NCI-H1105 (cell line): ENCODE measurements at regions not wholly inside any gene's neighbourhood (a gene's known extent, or its start where the extent isn't known, plus 50 kb on each side); places are given as distances from the start of the nearest gene placed in this dataset.
"Not testable (repeated sequence)": the region's sequence is repeated elsewhere in the genome, so short reads cannot be mapped to it uniquely, and the experiment has no call there.

Experiments used
- DNase-seq: peaks from one replicate; lab custom pipeline; 2025; lab: John Stamatoyannopoulos, UW

DNA sequence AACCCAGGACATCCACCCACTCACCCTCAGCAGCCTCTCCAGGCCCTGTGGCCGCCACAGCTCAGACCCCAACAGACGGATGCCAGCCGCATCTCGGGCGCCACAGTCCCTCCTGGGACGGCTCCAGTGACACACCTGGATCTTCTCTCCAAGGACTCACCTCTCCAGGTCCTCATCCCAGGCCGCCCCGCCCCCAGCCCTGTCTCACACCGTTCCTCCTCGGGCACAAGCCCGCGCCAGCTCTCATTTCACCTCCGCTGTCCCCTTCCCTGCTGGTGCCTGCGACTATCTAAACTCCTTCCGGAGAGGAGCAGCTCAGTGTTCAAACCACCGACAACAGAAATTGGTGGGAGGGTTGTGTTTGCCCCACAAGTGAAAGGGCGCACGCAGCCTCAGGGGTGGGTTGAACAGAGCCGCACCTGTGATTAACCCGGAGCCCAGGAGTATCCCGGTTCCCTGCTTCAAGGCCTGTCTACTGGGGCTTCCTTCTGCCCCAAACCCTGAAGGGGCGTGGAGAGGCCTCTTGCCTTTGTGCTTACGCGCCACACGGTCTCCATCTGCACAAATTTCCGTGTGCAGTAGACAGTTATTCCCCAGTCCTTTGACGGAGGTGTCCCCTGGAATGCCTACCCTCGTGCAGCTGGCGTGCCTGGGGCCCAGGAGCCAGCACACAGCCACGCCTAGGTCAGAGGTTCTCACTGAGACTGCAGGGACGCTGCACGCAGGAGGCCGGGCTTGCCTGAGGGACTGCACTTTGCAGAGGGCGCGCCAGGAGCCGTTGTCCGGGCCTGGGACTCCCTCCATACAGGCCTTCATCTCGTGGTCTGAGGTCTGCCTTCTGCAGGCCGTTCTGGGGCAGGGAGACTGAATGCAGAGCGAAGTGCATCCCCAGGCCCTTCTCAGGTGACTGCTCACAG, 232.7 kb downstream of the DLL1 start:
- no peak for DNase-seq

DNA sequence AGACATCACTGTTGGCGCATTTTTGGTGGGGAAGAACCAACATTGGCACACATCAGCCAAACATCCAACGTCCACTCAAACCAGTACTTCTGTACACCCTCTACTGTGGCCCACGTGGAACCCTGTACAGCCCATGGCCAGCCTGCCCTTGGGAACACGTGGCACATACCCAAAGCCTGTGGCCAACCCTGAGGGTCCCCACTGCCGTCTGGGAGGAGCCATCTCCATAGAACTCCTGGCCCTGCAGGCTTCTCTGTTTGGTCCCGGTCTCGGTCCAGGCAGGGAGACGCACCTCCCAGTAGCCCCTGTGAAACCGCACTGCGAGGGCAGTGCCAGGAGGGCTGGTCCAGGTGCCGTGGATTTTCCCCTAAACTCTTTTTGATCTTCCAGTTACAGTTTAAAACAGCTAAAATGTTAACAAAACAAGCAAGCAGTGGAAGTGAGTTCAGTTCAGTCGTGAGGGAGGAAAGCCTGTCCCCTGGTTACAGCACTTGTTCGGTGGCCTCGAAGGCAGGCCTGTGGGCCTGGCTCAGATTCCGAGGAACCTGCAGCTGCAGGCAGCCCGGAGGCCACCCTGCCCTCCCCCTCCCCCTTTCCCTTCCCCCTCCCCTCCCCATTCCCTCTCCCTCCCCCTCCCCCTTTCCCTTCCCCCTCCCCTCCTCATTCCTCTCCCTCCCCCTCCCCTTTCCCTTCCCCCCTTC, 233.7 kb downstream of the DLL1 start:
- no peak for DNase-seq

DNA sequence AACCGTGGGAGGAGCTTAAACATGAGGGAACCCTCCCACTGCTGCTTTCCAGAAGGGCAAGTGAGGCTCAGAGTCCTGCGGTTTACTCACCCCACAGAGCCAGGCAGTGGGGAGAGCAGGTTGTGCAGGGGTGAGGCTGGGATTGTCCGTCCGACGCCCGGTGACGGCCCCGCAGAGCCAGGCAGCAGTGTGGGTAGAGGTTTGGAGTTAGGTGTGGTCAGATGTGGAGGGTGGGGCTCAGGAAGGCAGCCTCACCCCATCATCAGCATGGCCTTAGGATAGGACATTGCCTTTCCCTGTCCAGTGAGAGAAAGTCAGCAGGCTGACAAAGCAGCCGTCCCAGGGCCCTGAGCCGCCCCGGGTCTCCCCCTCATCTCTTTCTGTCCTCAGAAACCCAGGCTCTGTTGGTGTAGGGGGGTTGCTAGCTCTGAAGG, 234.6 kb downstream of the DLL1 start:
- DNase-seq: no peak

DNA sequence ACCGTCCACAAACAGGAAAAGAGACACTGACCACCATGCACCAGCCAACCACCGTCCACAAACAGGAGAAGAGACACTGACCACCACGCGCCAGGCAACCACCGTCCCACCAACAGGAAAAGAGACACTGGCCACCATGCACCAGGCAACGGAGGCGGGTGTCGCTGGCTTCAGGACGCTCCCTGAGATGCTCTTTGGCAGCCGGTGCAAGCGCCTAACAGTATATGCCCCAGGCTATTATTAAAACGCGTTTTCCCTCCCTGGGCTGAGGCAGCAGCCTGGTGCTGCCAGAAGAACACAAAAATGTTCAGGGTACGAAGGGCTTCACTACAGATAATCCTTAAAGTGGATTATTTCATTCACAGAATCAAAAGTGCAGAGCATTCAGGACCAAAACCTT, 235.1 kb downstream of the DLL1 start:
- DNase-seq: not testable (repeated sequence)

DNA sequence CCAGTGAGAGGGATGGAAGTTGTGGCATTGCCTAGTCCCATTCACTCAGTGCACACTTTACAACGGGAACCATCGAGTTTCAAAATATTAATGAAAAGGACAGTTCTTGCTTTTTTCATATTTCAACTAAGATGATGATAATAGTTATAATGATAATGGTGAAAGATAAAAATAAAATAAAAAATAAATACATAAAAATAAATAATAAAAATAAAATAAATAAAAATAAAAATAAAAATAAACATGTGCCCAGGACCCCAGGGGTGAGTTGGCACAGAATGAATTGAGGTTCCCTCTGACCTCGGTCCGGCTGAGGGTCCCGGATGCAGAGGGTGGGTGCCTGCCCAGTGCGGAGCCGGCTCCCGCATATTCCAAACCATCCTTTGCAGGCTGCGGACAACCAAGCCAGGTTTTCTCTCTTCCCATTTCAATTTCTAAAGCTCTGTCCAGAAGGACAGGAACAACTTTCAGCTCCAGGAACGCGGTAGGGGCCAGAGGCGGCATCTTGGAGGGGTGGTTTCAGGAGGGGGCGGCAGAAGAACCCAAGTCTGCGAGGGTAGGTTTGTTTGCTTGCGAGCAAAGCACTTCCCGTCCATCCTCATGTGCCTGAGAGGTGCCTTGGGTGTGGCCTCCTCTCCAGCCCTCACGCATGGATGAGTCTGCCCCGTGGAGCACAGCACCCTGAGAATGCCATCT, 236.8 kb downstream of the DLL1 start:
- DNase-seq: no peak

DNA sequence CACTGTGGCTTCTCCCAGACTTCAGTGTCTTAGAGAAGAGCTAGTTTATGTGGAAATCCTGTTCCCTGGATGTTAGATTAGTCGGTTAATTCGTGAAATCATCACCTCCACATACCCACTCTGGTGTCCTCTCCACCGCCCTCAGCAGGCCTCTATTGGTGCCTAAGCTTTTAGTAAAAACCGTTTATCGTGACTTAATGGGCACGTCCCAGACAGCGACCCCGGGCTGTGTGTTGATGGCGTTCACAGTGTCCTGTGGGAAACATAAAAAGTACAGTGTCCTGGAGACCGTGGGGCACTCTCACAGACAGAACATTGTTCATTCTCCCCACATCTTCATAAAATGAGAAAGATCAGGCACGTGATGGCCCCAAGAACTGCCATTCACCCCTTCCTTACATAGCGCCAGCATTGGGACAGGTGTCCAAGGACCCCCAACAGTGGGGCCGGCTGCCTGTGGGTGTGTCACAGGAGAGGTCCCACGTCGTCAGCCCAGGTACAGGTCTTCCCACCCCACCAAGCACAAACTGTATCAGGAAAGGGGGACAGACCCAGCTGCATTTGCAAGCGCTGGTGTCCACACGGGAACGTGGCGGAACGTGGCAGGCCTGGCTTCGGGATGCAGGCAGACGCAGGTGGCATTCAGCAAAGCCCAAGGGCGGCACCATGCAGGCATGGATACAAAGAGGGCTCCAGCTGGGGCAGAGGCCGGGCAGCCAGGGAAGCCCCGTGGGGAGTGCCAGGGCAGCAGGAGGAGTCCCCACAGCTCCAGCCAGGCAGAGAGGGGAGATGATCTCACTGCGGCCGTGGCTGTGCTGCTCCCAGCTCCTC, 237.7 kb downstream of the DLL1 start:
- DNase-seq: no peak

DNA sequence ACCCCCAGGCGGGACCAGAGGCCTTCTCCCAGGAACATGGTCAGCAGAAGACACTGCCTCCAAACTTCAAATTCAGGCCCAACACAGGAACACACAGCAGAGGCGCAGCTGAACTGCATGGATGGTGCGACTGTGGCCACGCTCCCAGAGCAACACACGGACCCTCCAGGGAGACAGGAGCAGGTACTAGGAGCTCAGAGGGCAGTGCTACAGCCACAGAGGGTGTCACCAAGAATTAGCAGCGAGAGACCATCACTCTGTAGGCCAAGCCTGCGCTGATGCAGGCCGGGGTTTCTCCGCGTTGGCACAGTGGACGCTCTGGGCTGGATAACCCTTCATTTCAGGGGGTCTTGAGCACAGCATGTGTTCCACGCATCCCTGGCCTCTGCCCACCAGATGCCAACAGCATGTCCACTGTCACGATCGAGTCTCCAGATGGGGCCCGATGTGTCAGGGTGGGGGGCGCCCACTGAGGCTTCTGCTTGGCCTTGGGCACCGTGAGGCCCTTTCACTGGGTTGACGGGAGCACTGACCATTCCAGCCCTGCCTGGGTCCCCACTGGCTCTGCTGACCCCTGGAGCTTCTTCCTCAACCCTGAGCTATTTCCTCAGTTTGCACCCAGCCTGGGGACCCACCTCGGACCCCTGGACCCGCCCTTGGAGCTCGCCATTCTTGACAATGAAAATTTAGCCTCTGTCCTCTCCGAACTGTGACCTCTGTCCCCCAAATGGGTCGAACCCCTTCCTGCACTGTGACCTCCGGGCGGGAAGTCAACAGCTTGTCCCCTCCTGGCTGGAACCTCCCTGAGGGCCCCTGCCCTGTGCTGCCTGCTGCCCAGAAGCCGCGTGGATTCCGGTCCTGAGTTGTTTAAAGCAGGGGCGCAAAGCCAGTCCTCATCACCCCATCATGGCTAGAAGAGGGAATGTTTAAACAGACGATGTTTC, 239.4 kb downstream of the DLL1 start:
- no peak for DNase-seq

DNA sequence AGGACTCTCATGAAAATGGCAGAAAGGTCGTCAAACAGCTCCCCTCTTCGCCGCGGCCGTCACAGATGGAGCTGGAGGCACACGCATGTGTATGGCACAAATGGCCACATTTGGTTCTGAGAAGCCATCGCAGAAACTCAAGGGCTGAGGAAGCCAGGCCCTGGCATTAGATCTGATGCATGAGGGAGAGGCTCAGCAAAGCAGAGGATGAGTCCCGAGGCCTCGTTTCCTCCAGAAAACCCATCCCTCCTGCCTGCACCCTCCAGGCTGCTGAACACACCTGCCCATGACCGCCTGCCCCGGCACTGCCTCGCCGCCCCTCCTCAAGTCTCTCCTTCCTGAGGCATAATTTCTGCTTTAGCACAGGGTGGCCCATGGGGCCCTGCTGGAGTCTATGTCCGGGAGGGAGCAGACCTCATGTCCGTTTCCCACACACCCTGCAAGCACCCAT, 240.3 kb downstream of the DLL1 start:
- DNase-seq: no peak

DNA sequence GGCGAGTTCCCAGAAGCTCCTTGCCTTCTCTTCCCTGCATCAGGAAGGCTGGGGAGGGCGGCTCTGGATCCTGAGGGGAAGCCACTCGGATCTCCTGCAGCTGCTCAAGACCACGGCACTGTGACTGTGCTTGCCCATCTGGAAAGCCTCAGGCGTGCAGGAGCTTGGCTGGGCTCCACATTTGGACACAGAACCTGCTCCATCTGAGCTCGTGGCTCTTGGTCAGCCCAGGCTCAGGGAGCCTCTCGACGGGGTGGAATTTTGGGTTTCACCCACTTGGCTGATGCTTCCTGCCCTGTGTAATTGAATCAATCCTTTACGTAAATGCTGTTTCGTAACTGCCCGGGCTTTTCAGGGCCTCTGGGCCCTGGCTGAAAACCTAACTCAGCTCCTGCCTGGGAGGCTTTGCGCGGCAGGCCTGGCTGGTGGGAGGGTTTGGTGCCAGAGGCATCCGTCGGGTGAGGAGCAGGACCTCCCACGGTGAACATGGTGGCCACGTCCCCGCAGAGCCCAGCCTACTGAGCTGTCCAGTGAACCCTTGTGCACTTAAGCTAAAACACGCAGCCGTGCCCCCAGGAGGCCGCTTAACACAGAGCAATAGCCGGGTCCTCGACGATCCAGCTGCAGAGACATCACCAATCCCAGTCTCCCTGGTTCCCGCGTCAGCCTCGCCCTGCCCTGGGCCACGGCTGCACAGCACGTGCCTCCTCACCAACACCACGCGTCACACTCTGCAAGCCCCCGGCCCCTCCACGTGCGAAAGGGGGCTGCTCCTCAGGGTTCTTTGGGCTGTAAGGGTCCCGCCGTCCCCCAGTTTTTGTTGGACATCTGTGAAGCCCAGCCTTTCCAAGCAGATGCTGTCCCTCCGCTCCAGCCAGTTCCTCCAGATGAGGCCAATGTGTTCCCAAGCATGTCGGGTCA, 241.0 kb downstream of the DLL1 start:
- no peak for DNase-seq

DNA sequence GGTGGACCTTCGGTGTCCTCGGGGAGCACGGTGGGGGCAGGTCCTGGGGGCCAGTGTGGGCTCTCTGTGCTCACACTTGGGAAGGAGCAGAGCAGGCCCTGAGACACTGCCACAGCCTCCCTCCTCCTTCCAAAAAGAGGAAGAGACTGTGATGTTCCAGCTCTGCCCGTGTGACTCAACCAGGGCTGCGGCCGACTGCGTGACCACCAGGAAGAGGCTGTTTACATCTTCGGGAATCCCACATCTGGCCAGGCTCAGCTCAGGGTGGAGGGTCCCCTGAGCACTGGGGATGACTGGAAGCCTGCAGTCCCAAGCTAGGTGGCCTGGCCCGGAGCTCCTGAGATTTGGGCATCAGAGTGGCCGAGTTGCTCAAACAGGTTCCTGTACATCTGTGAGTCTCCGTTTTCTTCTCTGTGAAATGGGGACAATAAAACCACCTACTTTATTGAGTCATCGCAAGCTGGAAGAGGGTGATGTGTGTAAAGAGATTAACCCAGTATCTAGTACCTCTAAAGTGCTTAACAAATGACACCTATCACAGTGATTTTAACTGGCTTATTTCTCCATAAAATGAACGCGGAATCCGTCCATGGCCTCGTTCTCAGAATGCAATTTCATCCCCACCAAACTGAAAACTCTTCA, 242.1 kb downstream of the DLL1 start:
- DNase-seq: no peak

DNA sequence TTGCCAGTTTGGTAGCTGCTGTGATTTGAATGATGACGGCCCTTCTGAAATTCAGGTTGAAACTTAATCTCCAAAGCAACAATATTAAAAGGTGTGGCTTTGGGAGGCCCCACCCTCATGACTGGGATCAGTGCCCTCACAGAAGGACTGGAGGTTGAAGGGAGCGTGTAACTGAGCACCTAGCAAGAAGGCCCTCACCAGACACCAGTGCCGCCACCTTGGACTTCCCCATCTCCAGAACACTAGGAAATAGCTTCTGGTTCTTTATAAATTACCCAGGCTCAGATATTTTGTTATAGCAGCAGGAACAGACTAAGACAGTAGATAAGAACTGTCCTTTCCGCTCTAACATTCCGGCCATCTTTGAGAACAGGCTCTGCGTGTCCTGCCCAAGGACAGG, 243.1 kb downstream of the DLL1 start:
- DNase-seq: no peak

DNA sequence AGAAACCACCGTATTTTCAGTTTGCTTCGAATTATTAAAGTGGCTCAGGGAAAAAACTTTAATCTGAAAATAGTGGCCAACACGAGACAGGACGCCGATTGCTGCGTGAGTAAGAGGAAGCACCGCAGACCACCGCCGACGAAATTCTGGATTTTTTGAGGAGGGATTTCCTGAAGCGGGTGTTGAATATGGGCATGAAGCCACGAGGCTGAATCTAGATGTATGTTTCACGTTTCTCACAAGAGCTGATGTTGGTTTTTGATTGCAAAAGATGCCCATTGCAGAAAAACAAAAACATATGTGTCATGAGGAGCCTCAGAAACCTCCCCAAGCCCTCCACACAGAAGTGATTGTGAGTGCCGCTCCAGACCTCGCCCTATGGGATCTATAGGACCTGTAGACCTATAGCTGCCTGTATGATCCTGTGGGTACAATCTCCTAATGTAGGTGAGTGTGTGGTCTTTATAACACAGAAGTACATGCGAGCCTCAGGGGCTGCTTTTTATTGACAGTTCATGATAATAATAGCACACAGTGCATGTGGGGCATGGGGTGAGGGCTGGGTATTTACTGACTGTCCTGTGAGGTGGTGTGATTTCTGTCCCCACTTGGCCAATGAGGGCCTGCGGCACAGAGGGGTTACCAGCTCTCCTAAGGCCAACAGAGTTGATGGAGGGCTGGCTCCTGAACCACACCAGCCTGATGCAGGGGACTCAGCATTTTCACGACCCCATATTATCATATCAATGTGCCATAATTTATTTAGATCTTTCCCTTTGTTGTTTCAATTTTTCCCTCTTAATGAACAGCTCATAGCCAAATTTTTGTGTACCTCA, 243.9 kb downstream of the DLL1 start:
- no peak for DNase-seq

DNA sequence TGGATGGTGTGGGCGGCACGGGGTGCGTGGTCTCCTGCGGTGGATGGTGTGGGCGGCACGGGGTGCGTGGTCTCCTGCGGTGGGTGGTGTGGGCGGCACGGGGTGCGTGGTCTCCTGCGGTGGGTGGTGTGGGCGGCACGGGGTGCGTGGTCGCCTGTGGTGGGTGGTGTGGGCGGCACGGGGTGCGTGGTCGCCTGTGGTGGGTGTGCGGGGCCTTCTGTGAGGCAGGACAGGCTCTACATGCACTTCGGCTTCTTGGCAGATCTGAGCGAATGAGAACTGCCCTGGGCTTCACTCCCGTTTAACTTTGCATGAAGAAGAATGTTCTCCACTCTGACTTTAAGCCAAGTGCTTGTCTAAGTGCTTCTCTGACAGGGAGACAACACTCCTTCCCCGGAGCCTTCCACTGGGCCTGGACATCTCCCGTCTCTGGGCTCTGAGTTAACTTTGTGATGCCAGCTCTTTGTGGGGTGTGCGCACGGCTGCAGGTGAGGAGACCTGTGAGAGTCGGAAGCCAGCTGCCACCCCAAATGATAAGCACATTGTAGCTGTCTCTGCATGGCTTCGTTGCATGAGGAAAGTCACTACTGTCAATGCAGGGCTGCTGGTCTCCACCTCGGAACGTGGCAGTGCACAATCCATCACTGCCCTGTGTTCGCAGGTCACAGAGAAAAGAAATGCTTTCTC, 244.8 kb downstream of the DLL1 start:
- no peak for DNase-seq

DNA sequence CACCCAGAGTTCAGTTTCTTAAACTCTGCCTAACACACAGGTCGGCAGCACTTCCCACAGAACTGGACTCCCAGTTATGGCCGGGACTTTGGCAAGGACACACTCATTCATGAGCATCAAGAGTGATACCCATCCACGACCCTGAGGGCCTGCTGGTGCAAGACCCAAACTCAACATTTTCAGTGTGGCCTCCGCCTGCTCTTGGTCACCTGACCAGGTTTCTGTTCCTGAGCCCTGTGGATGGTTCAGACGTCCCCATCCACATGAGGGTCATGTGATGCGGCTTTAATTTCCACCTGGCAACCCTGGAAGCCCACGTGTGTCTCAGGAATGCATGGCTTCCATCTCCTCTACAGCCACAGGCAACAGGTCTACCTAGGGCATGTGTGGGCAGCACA, 245.3 kb downstream of the DLL1 start:
- no peak for DNase-seq

DNA sequence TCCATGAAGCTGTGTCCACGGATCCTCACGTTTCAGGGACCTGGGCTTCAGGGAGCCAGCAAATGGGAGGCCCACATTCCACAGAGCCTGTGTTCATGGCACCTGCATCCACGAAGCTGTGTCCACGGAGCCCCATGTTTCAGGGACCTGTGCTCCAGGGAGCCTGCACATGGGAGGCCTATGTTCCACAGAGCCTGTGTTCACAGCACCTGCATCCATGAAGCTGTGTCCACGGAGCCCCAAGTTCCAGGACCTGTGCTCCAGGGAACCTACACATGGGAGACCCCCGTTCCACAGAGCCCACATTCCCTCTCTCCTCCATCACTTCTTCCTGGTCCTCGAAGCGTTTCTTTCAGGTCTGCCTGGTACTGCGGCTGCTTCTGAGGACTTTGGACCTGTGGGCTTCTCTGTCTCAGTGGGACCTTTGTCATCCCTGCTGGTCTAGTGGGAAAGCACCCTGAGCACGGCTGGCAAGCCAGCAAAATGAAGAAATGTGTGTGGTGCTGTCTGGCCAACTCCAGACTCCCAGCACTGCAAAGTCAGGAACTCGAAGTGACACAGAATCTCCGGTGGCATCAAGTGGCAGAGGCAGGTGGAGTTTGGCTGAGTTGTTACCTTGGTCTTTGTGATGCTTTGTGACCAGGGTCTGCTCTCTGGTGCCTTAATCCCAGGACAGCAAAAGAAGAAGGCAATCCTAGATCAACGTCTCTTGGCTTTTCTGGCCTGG, 245.9 kb downstream of the DLL1 start:
- no peak for DNase-seq

DNA sequence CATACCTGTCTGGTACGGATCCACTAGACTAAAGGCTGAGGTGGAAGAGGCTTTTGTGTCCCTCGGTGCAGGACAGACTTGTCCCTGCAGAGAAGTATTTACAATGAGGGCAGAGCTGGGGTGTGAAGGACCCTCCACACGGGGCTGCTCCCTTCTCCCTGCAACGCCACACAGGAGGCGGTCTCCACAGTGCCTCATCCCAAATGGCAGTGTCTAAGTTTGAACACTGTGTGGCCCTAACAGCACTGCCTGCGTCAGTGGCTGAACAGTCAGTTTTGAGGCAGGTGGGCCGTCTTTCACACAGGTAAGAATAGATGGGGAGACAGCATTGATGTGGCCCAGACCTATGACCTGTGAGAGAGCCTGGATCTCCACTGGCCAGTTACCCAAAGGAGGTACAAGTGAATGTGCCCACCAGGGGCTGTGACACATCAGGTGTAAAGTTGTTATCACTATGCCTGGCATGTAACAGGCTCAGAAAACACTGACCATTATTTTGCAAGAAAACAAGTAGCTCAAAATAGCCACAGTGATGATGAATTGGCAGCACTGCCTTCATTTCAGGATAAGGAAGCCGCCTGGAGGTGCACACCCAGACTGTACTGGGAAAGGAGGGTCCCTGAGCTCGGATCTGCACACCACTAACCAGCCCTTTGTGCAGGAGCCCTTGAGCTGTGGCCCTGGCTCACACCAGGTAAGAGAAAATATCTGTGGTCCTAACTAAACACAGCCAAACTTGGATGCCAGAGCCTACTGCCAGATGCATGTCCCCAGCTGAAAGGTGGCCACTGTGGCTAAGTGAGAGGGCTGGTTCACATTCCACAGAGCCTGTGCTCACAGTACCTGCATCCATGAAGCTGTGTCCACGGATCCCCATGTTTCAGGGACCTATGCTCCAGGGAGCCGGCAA, 246.7 kb downstream of the DLL1 start:
- no peak for DNase-seq
